Osteocyte (in vitro differentiated cells): ENCODE measurements at regions not wholly inside any gene's neighbourhood (a gene's known extent, or its start where the extent isn't known, plus 50 kb on each side); places are given as distances from the start of the nearest gene placed in this dataset.

Source experiments
- DNase-seq: peaks from one replicate; pipeline ENCODE4 v3.0.0; 2021; ENCODE audit warnings: mixed read lengths; ENCODE audit not compliant: unreplicated experiment; ENCODE audit errors: extremely low spot score
- H3K27ac Mint-ChIP-seq: one replicate; pipeline ENCODE4 v1.8.0; 2021; ENCODE audit warnings: mild to moderate bottlenecking, mixed read lengths; ENCODE audit not compliant: unreplicated experiment
- H3K27me3 Mint-ChIP-seq: one replicate; pipeline ENCODE4 v1.8.0; 2021; ENCODE audit warnings: mixed read lengths; ENCODE audit not compliant: unreplicated experiment
- H3K36me3 Mint-ChIP-seq: one replicate; pipeline ENCODE4 v1.8.0; 2021; ENCODE audit warnings: mixed read lengths; ENCODE audit not compliant: unreplicated experiment
- H3K4me1 Mint-ChIP-seq: one replicate; pipeline ENCODE4 v1.8.0; 2021; ENCODE audit warnings: mixed read lengths; ENCODE audit not compliant: unreplicated experiment
- H3K4me3 Mint-ChIP-seq: one replicate; pipeline ENCODE4 v1.8.0; 2021; ENCODE audit warnings: mild to moderate bottlenecking, moderate library complexity, mixed read lengths; ENCODE audit not compliant: unreplicated experiment
- H3K9me3 Mint-ChIP-seq: one replicate; pipeline ENCODE4 v1.8.0; 2021; ENCODE audit warnings: mixed read lengths; ENCODE audit not compliant: unreplicated experiment
- TF ChIP-seq, protein P1 (sequence below): fragments of 200-600 bp; sonication (generic); IDR thresholded peaks from 2 replicates; pipeline ENCODE4 v1.5.0; 2021; ENCODE audit warnings: antibody characterized with exemption, mild to moderate bottlenecking, moderate library complexity

DNA sequence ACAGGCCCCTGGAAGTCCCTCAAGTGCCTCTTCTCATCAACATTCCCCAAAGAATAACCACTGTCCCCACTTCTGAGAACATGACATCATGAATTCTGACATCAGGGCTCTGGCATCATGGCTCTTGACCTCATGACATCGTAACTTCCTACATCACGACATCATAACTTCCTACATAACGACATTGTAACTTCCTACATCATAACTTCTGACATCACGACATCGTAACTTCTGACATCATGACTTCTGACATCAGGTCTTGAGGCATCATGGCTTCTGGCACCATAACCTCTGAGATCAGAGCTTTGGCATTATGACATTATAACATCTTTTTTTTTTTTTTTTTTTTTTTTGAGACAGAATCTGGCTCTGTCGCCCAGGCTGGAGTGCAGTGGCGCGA lies 66.7 kb upstream of the FAM20C start:
- Mint-ChIP-seq H3K9me3 (peaks cover 4% of the 10 kb centered on the region), H3K27me3 (no peaks in the 10 kb centered on the region), H3K4me1 (peaks cover 14% of the 10 kb centered on the region), H3K36me3 (no peaks in the 10 kb centered on the region), H3K27ac (no peak overlapping the region), H3K4me3 (no peak overlapping the region)
- no peak for DNase-seq
- TF ChIP-seq, protein P1, sequence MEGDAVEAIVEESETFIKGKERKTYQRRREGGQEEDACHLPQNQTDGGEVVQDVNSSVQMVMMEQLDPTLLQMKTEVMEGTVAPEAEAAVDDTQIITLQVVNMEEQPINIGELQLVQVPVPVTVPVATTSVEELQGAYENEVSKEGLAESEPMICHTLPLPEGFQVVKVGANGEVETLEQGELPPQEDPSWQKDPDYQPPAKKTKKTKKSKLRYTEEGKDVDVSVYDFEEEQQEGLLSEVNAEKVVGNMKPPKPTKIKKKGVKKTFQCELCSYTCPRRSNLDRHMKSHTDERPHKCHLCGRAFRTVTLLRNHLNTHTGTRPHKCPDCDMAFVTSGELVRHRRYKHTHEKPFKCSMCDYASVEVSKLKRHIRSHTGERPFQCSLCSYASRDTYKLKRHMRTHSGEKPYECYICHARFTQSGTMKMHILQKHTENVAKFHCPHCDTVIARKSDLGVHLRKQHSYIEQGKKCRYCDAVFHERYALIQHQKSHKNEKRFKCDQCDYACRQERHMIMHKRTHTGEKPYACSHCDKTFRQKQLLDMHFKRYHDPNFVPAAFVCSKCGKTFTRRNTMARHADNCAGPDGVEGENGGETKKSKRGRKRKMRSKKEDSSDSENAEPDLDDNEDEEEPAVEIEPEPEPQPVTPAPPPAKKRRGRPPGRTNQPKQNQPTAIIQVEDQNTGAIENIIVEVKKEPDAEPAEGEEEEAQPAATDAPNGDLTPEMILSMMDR = no peak

DNA sequence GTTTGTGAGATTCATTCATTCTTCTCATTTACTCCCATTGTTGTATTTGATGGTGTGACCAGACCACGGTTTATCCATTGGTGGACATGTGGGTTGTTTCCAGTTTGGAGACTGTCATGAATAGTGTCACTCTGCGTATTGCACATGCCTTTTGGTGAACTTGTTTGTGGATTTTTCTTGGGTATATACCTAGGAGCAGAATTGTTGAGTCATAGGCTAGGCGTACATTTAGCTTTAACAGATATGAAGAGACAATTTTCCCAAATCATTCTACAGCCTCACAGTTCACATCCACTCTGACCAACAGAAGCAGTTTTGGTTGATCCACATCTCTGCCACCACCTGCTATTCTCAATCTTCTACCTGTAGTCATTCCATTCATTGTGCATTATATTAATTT lies 66.0 kb upstream of the FAM20C start:
- DNase-seq = no peak
- no peak overlapping the region for H3K27ac Mint-ChIP-seq
- peaks cover 4% of the 10 kb centered on the region for H3K9me3 Mint-ChIP-seq
- H3K27me3 Mint-ChIP-seq = no peaks in the 10 kb centered on the region
- TF ChIP-seq, protein P1 = no peak
- H3K4me1 Mint-ChIP-seq = peaks cover 8% of the 10 kb centered on the region
- no peaks in the 10 kb centered on the region for H3K36me3 Mint-ChIP-seq
- H3K4me3 Mint-ChIP-seq = no peak overlapping the region

DNA sequence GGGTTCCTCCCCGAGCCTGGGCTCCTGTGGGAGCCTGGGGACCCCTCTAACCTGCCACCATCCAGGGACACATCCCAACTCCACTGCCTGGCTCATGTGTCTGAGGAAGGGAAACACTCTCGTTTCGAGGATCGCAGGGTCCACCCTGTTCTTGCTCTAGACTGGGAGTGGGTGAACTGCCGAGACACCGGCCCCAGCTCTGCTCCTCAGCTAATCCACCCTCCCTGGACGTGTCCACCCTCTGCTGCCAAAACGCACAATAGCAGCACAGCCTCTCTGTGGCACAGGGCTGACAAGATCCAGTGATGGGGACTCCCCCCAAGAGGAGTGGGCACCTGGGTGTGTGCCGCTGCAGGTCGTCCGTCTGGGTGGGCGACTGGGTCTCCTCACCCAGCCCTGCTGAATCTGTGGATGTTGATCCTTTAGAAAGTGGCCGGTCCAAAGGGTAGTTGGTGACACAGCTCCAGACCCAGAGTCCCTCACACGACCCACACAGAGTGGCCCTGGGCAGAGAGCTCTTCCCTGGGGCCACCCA lies 65.2 kb upstream of the FAM20C start:
- DNase-seq = no peak
- Mint-ChIP-seq H3K27me3 (no peaks in the 10 kb centered on the region), H3K4me3 (no peak overlapping the region), H3K36me3 (no peaks in the 10 kb centered on the region), H3K4me1 (peaks cover 8% of the 10 kb centered on the region), H3K9me3 (peaks cover 4% of the 10 kb centered on the region), H3K27ac (no peak overlapping the region)
- TF ChIP-seq, protein P1 = no peak

DNA sequence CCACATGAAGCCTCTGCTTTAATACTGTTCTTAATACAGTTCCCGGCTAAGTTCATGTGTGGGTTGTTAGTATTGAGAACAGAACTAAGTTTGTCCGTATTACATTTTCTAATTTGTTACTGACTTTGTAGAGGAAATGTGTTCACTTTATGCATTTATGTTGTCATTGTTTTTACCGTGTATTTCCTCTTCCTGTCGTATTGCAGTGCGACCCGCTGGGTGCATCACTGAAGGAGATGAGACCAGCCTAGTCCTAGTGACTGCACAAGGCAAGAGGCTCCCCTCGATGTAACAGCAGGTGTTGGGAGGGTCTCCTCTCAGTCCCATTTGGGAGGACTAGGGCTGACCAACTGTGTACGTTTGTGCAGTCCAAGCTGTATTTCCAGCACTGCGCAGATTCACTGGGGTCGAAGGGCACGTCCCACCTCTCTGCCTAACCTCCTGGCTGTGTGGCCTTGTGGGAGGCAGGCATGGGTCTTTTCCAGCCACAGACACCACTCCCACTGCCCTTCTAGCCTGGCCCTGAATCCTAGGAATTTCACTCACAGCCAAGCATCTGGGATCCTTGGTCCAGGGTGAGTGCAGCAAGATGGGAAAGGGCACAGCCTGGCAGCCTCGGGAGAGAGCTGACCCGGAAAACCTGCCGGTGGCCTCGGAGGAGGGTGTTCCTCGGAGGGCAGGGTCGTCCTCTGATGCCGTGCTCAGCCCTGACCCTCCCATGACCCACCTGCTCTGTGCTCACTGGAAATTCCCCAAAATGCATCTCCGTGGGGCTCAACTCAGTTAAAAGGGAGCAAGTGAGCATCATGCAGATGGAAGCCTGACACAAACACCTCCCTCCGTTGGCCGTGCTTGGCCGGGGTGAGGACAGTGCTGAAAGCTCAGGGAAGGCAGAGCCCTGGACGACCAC lies 63.9 kb upstream of the FAM20C start:
- no peak overlapping the region for H3K4me3 Mint-ChIP-seq

More for the DNA sequence above, 63.9 kb upstream of the FAM20C start:
- peaks cover 8% of the 10 kb centered on the region for H3K4me1 Mint-ChIP-seq
- no peaks in the 10 kb centered on the region for H3K36me3 Mint-ChIP-seq
- peaks cover 4% of the 10 kb centered on the region for H3K9me3 Mint-ChIP-seq
- no peak for DNase-seq
- H3K27me3 Mint-ChIP-seq = peaks cover 2% of the 10 kb centered on the region
- TF ChIP-seq, protein P1 = no peak
- no peak overlapping the region for H3K27ac Mint-ChIP-seq
